SH-SY5Y (cell line): ENCODE measurements at regions not wholly inside any gene's neighbourhood (a gene's known extent, or its start where the extent isn't known, plus 50 kb on each side); places are given as distances from the start of the nearest gene placed in this dataset.

Source experiments
- GATA2 ChIP-seq: IDR thresholded peaks from 2 replicates; pipeline ENCODE4 v1.6.1; 2011; ENCODE audit warnings: mild to moderate bottlenecking, low read depth, low read length
- GATA3 ChIP-seq: IDR thresholded peaks from 2 replicates; pipeline ENCODE4 v1.6.1; 2011; ENCODE audit warnings: low read depth, mild to moderate bottlenecking, low read length, moderate library complexity

GRCh38 chr5:19200251-19200650, 787.7 kb downstream of the CDH18 start:
- TF ChIP-seq GATA2 (no peak), GATA3 (no peak)
